H1 (cell line): ENCODE measurements at regions not wholly inside any gene's neighbourhood (a gene's known extent, or its start where the extent isn't known, plus 50 kb on each side); places are given as distances from the start of the nearest gene placed in this dataset.

ENCODE experiments used
- CTCF ChIA-PET: fragments of 300-600 bp; sonication (Branson Sonifier 250); formaldehyde crosslinking; loops from one replicate; lab custom pipeline; 2021; ENCODE audit not compliant: partially characterized antibody; lab: Charles Lee
- POLR2A ChIA-PET: fragments of 300-600 bp; sonication (Branson Sonifier 250); formaldehyde crosslinking; loops from one replicate; lab custom pipeline; 2021; ENCODE audit warnings: inconsistent platforms; ENCODE audit not compliant: partially characterized antibody; lab: Charles Lee
- DNase-seq, 2 experiments: peaks; one replicate each; pipeline versions ENCODE4 v3.0.0 to v3.0.0-alpha.2; 2010 to 2022; ENCODE audit warnings: low spot score in 2 of 2, low read depth in 1 of 2, mixed read lengths in 1 of 2
- FAIRE-seq: peaks from 2 replicates; lab custom pipeline; 2011; peaks lifted over from hg19 to GRCh38; lab: Jason Lieb, UNC
- H2AFZ ChIP-seq: 2 replicates; pipeline ENCODE4 v1.8.1; 2012; ENCODE audit warnings: low read length, inconsistent platforms
- H2AK5ac ChIP-seq: 2 replicates; pipeline ENCODE4 v1.6.1; 2013; ENCODE audit warnings: low read depth, low read length
- H2BK120ac ChIP-seq: replicated peaks from 2 replicates; pipeline ENCODE3; 2013; ENCODE audit warnings: low read depth, low read length, inconsistent platforms
- H2BK12ac ChIP-seq: 2 replicates; pipeline ENCODE4 v1.6.1; 2013; ENCODE audit warnings: low read depth, low read length
- H2BK15ac ChIP-seq: 2 replicates; pipeline ENCODE4 v1.6.1; 2013; ENCODE audit warnings: low read length
- H2BK20ac ChIP-seq: 2 replicates; pipeline ENCODE4 v1.6.1; 2013; ENCODE audit warnings: low read length
- H2BK5ac ChIP-seq: 2 replicates; pipeline ENCODE4 v1.6.1; 2013; ENCODE audit warnings: low read depth, low read length
- H3K14ac ChIP-seq: 2 replicates; pipeline ENCODE4 v1.6.1; 2013; ENCODE audit warnings: inconsistent platforms; ENCODE audit not compliant: insufficient read length
- H3K18ac ChIP-seq: 2 replicates; pipeline ENCODE4 v1.6.1; 2013; ENCODE audit warnings: low read length; ENCODE audit errors: extremely low read depth
- H3K23ac ChIP-seq: 2 replicates; pipeline ENCODE4 v1.6.1; 2013; ENCODE audit warnings: inconsistent platforms; ENCODE audit not compliant: insufficient read length
- H3K23me2 ChIP-seq: 2 replicates; pipeline ENCODE4 v1.6.1; 2013; ENCODE audit warnings: low read depth, low read length
- H3K27ac ChIP-seq: 2 replicates; pipeline ENCODE4 v1.6.1; 2011; ENCODE audit warnings: low read depth, low read length, inconsistent platforms
- H3K27me3 ChIP-seq, 4 experiments: replicated peaks in 1 of 4; 1 replicate in 1 of 4; 2 replicates in 3 of 4; pipeline versions ENCODE4 v1.6.1 to v1.8.1; 2011 to 2013; ENCODE audit warnings: low read length in 3 of 4, mild to moderate bottlenecking in 3 of 4, inconsistent platforms in 2 of 4, mixed read lengths in 2 of 4, moderate library complexity in 1 of 4; ENCODE audit not compliant: control insufficient read depth in 3 of 4, insufficient read depth in 3 of 4; ENCODE audit errors: extremely low read depth in 1 of 4
- H3K36me3 ChIP-seq, 4 experiments: 2 replicates each; pipeline versions ENCODE4 v1.6.1 to v1.8.1; 2011 to 2013; ENCODE audit warnings: mild to moderate bottlenecking in 4 of 4, low read length in 3 of 4, moderate library complexity in 2 of 4, control low read depth in 1 of 4, inconsistent platforms in 1 of 4; ENCODE audit not compliant: insufficient read depth in 4 of 4, control insufficient read depth in 2 of 4
- H3K4ac ChIP-seq: replicated peaks from 2 replicates; pipeline ENCODE3; 2013; ENCODE audit warnings: low read length, low read depth, mixed read lengths, inconsistent platforms; ENCODE audit not compliant: insufficient read length
- H3K4me1 ChIP-seq, 4 experiments: replicated peaks in 1 of 4; 1 replicate in 1 of 4; 2 replicates in 3 of 4; pipeline versions ENCODE4 v1.6.1 to v1.8.1; 2011 to 2013; ENCODE audit warnings: low read length in 3 of 4, inconsistent platforms in 2 of 4, mixed read lengths in 1 of 4; ENCODE audit not compliant: insufficient read depth in 4 of 4, control insufficient read depth in 3 of 4
- H3K4me2 ChIP-seq, 2 experiments: 2 replicates each; pipeline versions ENCODE4 v1.6.1 to v1.8.1; 2011 to 2013; ENCODE audit warnings: low read depth in 2 of 2, low read length in 2 of 2, control low read depth in 1 of 2, inconsistent platforms in 1 of 2, mild to moderate bottlenecking in 1 of 2; ENCODE audit not compliant: insufficient read depth in 1 of 2
- H3K4me3 ChIP-seq, 4 experiments: fragments of 200-600, 300-600 bp in 1 of 4; sonication (generic), shearing (Covaris generic), sonication (Bioruptor Twin) in 1 of 4; 2 replicates each; pipeline versions ENCODE4 v1.5.1 to v1.8.1; 2011 to 2016; ENCODE audit warnings: low read length in 4 of 4, low read depth in 3 of 4, control low read depth in 2 of 4, inconsistent platforms in 2 of 4, mild to moderate bottlenecking in 2 of 4, mixed read lengths in 1 of 4, moderate library complexity in 1 of 4; ENCODE audit not compliant: insufficient read depth in 2 of 4; ENCODE audit errors: extremely low read depth in 1 of 4
- H3K56ac ChIP-seq: replicated peaks from 2 replicates; pipeline ENCODE3; 2013; ENCODE audit warnings: low read depth, mild to moderate bottlenecking, mixed read lengths, low read length, inconsistent platforms; ENCODE audit not compliant: insufficient read length
- H3K79me1 ChIP-seq: 2 replicates; pipeline ENCODE4 v1.6.1; 2013; ENCODE audit warnings: low read depth, low read length, control low read depth
- H3K79me2 ChIP-seq, 2 experiments: 2 replicates each; pipeline versions ENCODE4 v1.6.1 to v1.8.1; 2012 to 2013; ENCODE audit warnings: low read length in 2 of 2, mild to moderate bottlenecking in 2 of 2, inconsistent platforms in 1 of 2; ENCODE audit not compliant: insufficient read depth in 2 of 2, control insufficient read depth in 1 of 2
- H3K9ac ChIP-seq, 4 experiments: replicated peaks in 1 of 4; 1 replicate in 1 of 4; 2 replicates in 3 of 4; pipeline versions ENCODE4 v1.6.1 to v1.8.1; 2011 to 2013; ENCODE audit warnings: low read depth in 3 of 4, low read length in 3 of 4, control low read depth in 2 of 4, mild to moderate bottlenecking in 2 of 4, moderate library complexity in 2 of 4, inconsistent platforms in 1 of 4; ENCODE audit errors: extremely low read depth in 1 of 4
- H3K9me3 ChIP-seq, 2 experiments: 2 replicates each; pipeline versions ENCODE4 v1.6.1 to v1.8.1; 2012 to 2013; ENCODE audit warnings: mild to moderate bottlenecking in 2 of 2, moderate library complexity in 2 of 2, control low read depth in 1 of 2, inconsistent platforms in 1 of 2, low read depth in 1 of 2, low read length in 1 of 2, mixed read lengths in 1 of 2; ENCODE audit not compliant: insufficient read depth in 2 of 2
- H4K20me1 ChIP-seq, 2 experiments: replicated peaks in 1 of 2; 2 replicates each; pipeline versions ENCODE3 to v1.8.1; 2011 to 2013; ENCODE audit warnings: inconsistent platforms in 2 of 2, low read length in 2 of 2, mild to moderate bottlenecking in 1 of 2; ENCODE audit not compliant: insufficient read depth in 2 of 2, control insufficient read depth in 1 of 2
- H4K5ac ChIP-seq: 2 replicates; pipeline ENCODE4 v1.6.1; 2013; ENCODE audit warnings: low read length, low read depth, mixed read lengths, inconsistent platforms; ENCODE audit not compliant: insufficient read length
- H4K8ac ChIP-seq: 2 replicates; pipeline ENCODE4 v1.8.0; 2013; ENCODE audit warnings: mild to moderate bottlenecking, moderate library complexity, low read length, inconsistent platforms; ENCODE audit not compliant: insufficient read depth; ENCODE audit errors: extremely low read depth
- H4K91ac ChIP-seq: replicated peaks from 2 replicates; pipeline ENCODE3; 2013; ENCODE audit warnings: low read length, mixed read lengths, inconsistent platforms; ENCODE audit not compliant: insufficient read length
- MAFK ChIP-seq: IDR thresholded peaks from 2 replicates; pipeline ENCODE4 v1.6.1; 2012; ENCODE audit warnings: low read depth, mild to moderate bottlenecking, improper control_type of control experiment, low read length
- POLR2A ChIP-seq, 2 experiments: IDR thresholded peaks; 1 replicate in 1 of 2; 2 replicates in 1 of 2; pipeline ENCODE4 v1.6.1; 2011; ENCODE audit warnings: low read depth in 2 of 2, low read length in 2 of 2, mild to moderate bottlenecking in 2 of 2; ENCODE audit errors: control extremely low read depth in 1 of 2
- POU5F1 ChIP-seq: IDR thresholded peaks from 2 replicates; pipeline ENCODE4 v1.6.1; 2011; ENCODE audit warnings: low read depth, mild to moderate bottlenecking, low read length, moderate library complexity
- WGBS, 2 experiments: shearing (Covaris generic) in 1 of 2; methylation state at CpG; one replicate each; pipeline versions ENCODE4 v1.1.6 to v1.1.7; 2013 to 2015; ENCODE audit warnings: low lambda C conversion rate in 2 of 2, mixed read lengths in 2 of 2, inconsistent platforms in 1 of 2, low coverage in 1 of 2, missing lambda C conversion rate in 1 of 2; ENCODE audit not compliant: insufficient replicate concordance in 2 of 2, insufficient coverage in 1 of 2, insufficient read length in 1 of 2; ENCODE audit errors: extremely low coverage in 1 of 2, missing lambda C conversion rate in 1 of 2; 5-methylcytosine and 5-hydroxymethylcytosine counted together

DNA sequence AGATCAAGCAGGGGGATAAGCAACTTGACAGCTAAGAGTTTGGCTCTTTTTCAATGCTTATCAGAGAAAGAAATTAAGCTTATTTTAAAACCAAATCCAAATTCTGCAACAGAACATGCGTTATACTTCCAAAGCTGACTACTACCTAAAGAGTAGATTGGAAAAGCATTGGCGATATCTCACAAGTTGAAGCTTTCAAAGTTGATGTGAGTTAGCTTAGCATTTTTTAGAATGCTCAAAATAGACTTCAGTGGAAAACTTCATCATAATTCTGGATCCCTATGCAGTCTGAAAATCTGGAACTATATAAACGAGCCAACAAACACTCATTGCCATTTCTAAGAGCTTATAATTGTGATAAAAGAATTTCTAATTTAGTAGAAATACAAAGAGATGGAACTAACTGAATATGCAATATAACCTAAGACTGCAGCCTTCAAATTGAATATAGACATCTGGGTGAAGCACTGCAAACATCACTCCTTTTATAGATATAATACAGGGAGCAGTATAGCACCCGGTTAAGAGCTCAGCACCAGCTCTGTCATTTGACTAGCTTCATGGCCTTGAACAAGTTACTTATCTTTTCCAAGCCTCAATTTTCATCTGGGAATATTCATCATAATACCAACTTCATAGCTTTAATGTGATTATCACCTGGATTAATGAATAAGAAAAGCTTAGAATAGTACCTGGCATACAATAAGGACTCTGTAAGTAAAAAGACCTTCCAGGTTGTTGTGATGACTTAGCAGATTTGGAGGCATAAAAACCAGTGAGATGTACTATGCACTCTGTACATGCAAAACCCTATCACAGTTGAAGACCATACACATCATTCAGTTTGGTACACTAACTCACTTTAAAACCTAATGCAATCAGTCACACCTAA is 242.7 kb upstream of the TTC14 start:
- FAIRE-seq = no peak
- 86% methylated on average over 4 of the region's 4 CpGs; no CpG with 5 or more reads in 1 of the 2 experiments for WGBS, 2 experiments

More for the DNA sequence above, 242.7 kb upstream of the TTC14 start:
- Histone ChIP-seq H3K27me3 (no peaks in the 10 kb centered on the region), H2BK15ac (no peak overlapping the region), H3K4me3 (no peak overlapping the region), H3K36me3 (no peaks in the 10 kb centered on the region), H3K23ac (no peak overlapping the region), H3K9ac (no peak overlapping the region), H3K4me2 (no peak overlapping the region), H3K14ac (no peak overlapping the region), H3K4me1 (no peaks in the 10 kb centered on the region), H3K23me2 (no peaks in the 10 kb centered on the region), H4K20me1 (no peaks in the 10 kb centered on the region), H3K79me2 (no peaks in the 10 kb centered on the region), H3K9me3 (no peaks in the 10 kb centered on the region), H2BK120ac (no peak overlapping the region), H3K27ac (no peak overlapping the region), H4K5ac (no peak overlapping the region), H2BK20ac (no peak overlapping the region), H3K4ac (no peak overlapping the region), H4K91ac (no peak overlapping the region), H2BK5ac (no peak overlapping the region), H2AK5ac (no peak overlapping the region), H2BK12ac (no peak overlapping the region), H3K79me1 (no peaks in the 10 kb centered on the region), H4K8ac (no peak overlapping the region), H3K18ac (no peak overlapping the region), H2AFZ (no peak overlapping the region), H3K56ac (no peak overlapping the region)
- no peak for DNase-seq
- no peak for TF ChIP-seq POU5F1
- TF ChIP-seq MAFK = peak; percentile 30; the same call in 1 of the 2 replicates
- TF ChIP-seq POLR2A (IDR thresholded peaks at IDR 0.05; ENCODE audit: control extremely low read depth in 1 of 2, low read depth in 2 of 2, low read length in 2 of 2) = no peak
- ChIA-PET POLR2A (no interaction called here), CTCF (interaction anchor here (0.9 kb wide), 1 partner anchor 430 kb away, joined by 3 read pairs; no protein-coding TSS in a partner anchor)
